Gastrocnemius medialis (tissue), 4 donors: ENCODE measurements at regions not wholly inside any gene's neighbourhood (a gene's known extent, or its start where the extent isn't known, plus 50 kb on each side); places are given as distances from the start of the nearest gene placed in this dataset.

Experiments used
- POLR2A ChIP-seq, 2 donors: fragments of 450-650 bp; IDR thresholded peaks; one replicate each; pipeline ENCODE4 v1.6.1; 2017; ENCODE audit warnings: antibody characterized with exemption in 2 of 2, mild to moderate bottlenecking in 2 of 2, moderate library complexity in 2 of 2
- TF ChIP-seq, protein P1 (sequence below), 5 experiments: fragments of 450-650 bp in 3 of 5; fragments of 200-600 bp in 2 of 5; sonication (generic) in 2 of 5; IDR thresholded peaks in 4 of 5; conservative IDR thresholded peaks in 1 of 5; 1 replicate in 4 of 5; 2 replicates in 1 of 5; pipeline ENCODE4 v1.5.1; 2016 to 2019; ENCODE audit warnings: antibody characterized with exemption in 5 of 5, mild to moderate bottlenecking in 3 of 5, moderate library complexity in 3 of 5

DNA sequence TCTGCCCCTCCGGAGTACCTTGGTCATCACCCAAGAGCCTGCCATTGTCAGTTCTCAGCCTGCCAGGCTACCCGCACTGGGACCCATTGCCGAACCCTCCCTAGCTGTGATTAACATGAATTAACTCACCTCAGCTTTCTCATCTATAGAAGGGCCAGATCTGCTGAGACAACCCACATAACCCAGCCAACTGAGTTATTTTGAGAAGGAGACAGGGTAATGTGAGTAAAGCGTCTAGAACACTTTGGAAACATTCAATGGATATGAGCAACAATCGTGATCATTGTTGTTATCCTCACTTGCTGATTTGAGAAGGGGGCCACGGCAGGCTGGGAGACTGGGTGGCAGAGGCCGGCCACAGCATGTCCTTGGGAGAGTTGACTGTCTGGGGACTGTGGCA, 196.8 kb downstream of the GLI2 start:
- TF ChIP-seq, protein P1, sequence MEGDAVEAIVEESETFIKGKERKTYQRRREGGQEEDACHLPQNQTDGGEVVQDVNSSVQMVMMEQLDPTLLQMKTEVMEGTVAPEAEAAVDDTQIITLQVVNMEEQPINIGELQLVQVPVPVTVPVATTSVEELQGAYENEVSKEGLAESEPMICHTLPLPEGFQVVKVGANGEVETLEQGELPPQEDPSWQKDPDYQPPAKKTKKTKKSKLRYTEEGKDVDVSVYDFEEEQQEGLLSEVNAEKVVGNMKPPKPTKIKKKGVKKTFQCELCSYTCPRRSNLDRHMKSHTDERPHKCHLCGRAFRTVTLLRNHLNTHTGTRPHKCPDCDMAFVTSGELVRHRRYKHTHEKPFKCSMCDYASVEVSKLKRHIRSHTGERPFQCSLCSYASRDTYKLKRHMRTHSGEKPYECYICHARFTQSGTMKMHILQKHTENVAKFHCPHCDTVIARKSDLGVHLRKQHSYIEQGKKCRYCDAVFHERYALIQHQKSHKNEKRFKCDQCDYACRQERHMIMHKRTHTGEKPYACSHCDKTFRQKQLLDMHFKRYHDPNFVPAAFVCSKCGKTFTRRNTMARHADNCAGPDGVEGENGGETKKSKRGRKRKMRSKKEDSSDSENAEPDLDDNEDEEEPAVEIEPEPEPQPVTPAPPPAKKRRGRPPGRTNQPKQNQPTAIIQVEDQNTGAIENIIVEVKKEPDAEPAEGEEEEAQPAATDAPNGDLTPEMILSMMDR (IDR thresholded peaks at IDR 0.05 in 4 of 5, conservative IDR thresholded peaks at IDR 0.05 in 1 of 5): no peak
- TF ChIP-seq POLR2A (IDR thresholded peaks at IDR 0.05): no peak
